AG04449 (cell line): ENCODE measurements at regions not wholly inside any gene's neighbourhood (a gene's known extent, or its start where the extent isn't known, plus 50 kb on each side); places are given as distances from the start of the nearest gene placed in this dataset.

ENCODE experiments used
- CTCF ChIA-PET: fragments of 350-600 bp; formaldehyde crosslinking; extraction: SDS; loops from one replicate; lab custom pipeline; 2021; ENCODE audit warnings: antibody characterized with exemption; lab: Yijun Ruan, JAX
- POLR2A ChIA-PET: fragments of 400-600, 350-600 bp; formaldehyde crosslinking; extraction: SDS; loops from one replicate; lab custom pipeline; 2020; ENCODE audit warnings: antibody characterized with exemption, inconsistent platforms; lab: Yijun Ruan, JAX
- DNase-seq: peaks from one replicate; pipeline ENCODE4 v3.0.0-alpha.2; 2010; ENCODE audit warnings: low read depth, low spot score
- H3K4me3 ChIP-seq: 2 replicates; pipeline ENCODE4 v1.5.1; 2011; ENCODE audit warnings: low read depth, mild to moderate bottlenecking, control low read depth, low read length
- CTCF ChIP-seq: IDR thresholded peaks from one replicate; pipeline ENCODE4 v1.5.1; 2011; ENCODE audit warnings: mild to moderate bottlenecking, moderate library complexity, low read length, control low read depth, inconsistent platforms; ENCODE audit not compliant: insufficient read depth; ENCODE audit errors: missing control alignments

- ChIA-PET POLR2A (interaction anchor here (1.0 kb wide), 1 partner anchor 9 kb away, joined by 3 read pairs; no protein-coding TSS in a partner anchor), CTCF (no interaction called here)
- peak; percentile 95 for DNase-seq
- no peak overlapping the region for H3K4me3 ChIP-seq
- no peak for TF ChIP-seq CTCF
Measured at GRCh38 chr6:105596284-105596755, 193.4 kb upstream of the PREP start.

GRCh38 chr6:105595829-105596228 lies 192.9 kb upstream of the PREP start:
- no peak overlapping the region for H3K4me3 ChIP-seq
- POLR2A ChIA-PET, result interaction anchor here (1.0 kb wide), 1 partner anchor 9 kb away, joined by 3 read pairs; no protein-coding TSS in a partner anchor

GRCh38 chr6:105594821-105595220 lies 191.9 kb upstream of the PREP start:
- no peak overlapping the region for H3K4me3 ChIP-seq
- ChIA-PET POLR2A (no interaction called here), CTCF (no interaction called here)
- DNase-seq, result no peak
- TF ChIP-seq CTCF, result no peak

More at GRCh38 chr6:105595829-105596228, 192.9 kb upstream of the PREP start:
- CTCF ChIA-PET, result no interaction called here
- no peak for DNase-seq
- no peak for TF ChIP-seq CTCF

- no peak for TF ChIP-seq CTCF
- no peak for DNase-seq
- no peak overlapping the region for H3K4me3 ChIP-seq
- ChIA-PET POLR2A (no interaction called here), CTCF (no interaction called here)
Measured at GRCh38 chr6:105593805-105594671, 191.2 kb upstream of the PREP start.

- CTCF ChIA-PET, result no interaction called here
- DNase-seq, result no peak
- no peak overlapping the region for H3K4me3 ChIP-seq
- POLR2A ChIA-PET, result no interaction called here
- no peak for TF ChIP-seq CTCF
Measured at GRCh38 chr6:105593056-105593690, 190.3 kb upstream of the PREP start.

- no peak for DNase-seq
- POLR2A ChIA-PET, result no interaction called here
- no peak for TF ChIP-seq CTCF
- no peak overlapping the region for H3K4me3 ChIP-seq
- CTCF ChIA-PET, result no interaction called here
Measured at GRCh38 chr6:105592329-105592728, 189.4 kb upstream of the PREP start.
